Smooth muscle cell (in vitro differentiated cells): ENCODE measurements at regions not wholly inside any gene's neighbourhood (a gene's known extent, or its start where the extent isn't known, plus 50 kb on each side); places are given as distances from the start of the nearest gene placed in this dataset.

ENCODE experiments used
- DNase-seq: peaks from one replicate; lab custom pipeline; 2025; ENCODE audit not compliant: unreplicated experiment; lab: John Stamatoyannopoulos, UW
- H2AFZ ChIP-seq: fragments of 200-600 bp; sonication (generic); 2 replicates; pipeline ENCODE4 v1.6.0; 2016; ENCODE audit warnings: antibody characterized with exemption, low read depth, mild to moderate bottlenecking
- H3F3A ChIP-seq: fragments of 200-600 bp; sonication (generic); 2 replicates; pipeline ENCODE4 v1.6.0; 2017; ENCODE audit warnings: antibody characterized with exemption, low read depth
- H3K27ac ChIP-seq: fragments of 200-600 bp; sonication (generic); 2 replicates; pipeline ENCODE4 v1.5.1; 2016; ENCODE audit warnings: low read depth, mild to moderate bottlenecking
- H3K27me3 ChIP-seq: fragments of 200-600 bp; sonication (generic); 2 replicates; pipeline ENCODE4 v1.6.1; 2016; ENCODE audit warnings: low read depth, mild to moderate bottlenecking
- H3K36me3 ChIP-seq: fragments of 200-600 bp; sonication (generic); 2 replicates; pipeline ENCODE4 v1.5.1; 2016; ENCODE audit warnings: low read depth
- H3K4me1 ChIP-seq: fragments of 200-600 bp; sonication (generic); 2 replicates; pipeline ENCODE4 v1.5.1; 2016; ENCODE audit warnings: low read depth
- H3K4me2 ChIP-seq: fragments of 200-600 bp; sonication (generic); 2 replicates; pipeline ENCODE4 v1.6.0; 2016; ENCODE audit warnings: mild to moderate bottlenecking
- H3K4me3 ChIP-seq: fragments of 200-600 bp; sonication (generic); 2 replicates; pipeline ENCODE4 v1.5.1; 2016; ENCODE audit warnings: mild to moderate bottlenecking
- H3K79me2 ChIP-seq: fragments of 200-600 bp; sonication (generic); 2 replicates; pipeline ENCODE4 v1.6.0; 2016; ENCODE audit warnings: low read depth, mild to moderate bottlenecking
- H3K9ac ChIP-seq: fragments of 200-600 bp; sonication (generic); 2 replicates; pipeline ENCODE4 v1.6.0; 2016; ENCODE audit warnings: low read depth
- H3K9me3 ChIP-seq: fragments of 200-600 bp; sonication (generic); replicated peaks from 2 replicates; pipeline ENCODE4 v1.5.1; 2016; ENCODE audit warnings: low read depth
- H4K20me1 ChIP-seq: fragments of 200-600 bp; sonication (generic); 2 replicates; pipeline ENCODE4 v1.6.0; 2016; ENCODE audit warnings: low read depth
- CTCF ChIP-seq: fragments of 200-600 bp; sonication (generic); IDR thresholded peaks from 2 replicates; pipeline ENCODE4 v1.5.1; 2017; ENCODE audit warnings: borderline replicate concordance, mild to moderate bottlenecking, antibody characterized with exemption; ENCODE audit not compliant: insufficient read depth, poor library complexity, severe bottlenecking
- WGBS: methylation state at CpG from one replicate; pipeline ENCODE4 v1.1.7; 2016; ENCODE audit warnings: low lambda C conversion rate; 5-methylcytosine and 5-hydroxymethylcytosine counted together

DNA sequence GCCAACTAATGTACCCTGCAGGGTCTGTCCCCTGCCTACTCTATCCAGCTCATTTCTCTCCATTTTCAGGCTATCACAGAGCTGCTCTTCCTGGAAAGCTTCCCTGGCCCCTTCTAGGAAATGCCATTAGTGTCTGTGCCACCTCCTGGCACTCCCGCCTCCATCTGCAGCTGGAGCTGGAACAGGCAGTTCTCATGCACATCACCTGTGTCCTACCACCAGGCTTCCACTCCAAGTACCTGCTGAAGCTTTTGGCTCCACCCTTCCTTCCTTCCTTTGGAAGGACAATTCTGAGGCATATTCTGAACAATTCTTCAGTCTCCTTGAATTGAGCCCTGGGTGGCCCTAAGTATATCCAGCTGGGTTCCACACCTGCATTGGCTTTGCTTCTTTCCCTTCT lies 156.2 kb upstream of the ZNF618 start:
- no peaks in the 10 kb centered on the region for H3K9me3 ChIP-seq
- no peak overlapping the region for H3K9ac ChIP-seq
- no peaks in the 10 kb centered on the region for H3K79me2 ChIP-seq
- H2AFZ ChIP-seq: no peak overlapping the region
- no peaks in the 10 kb centered on the region for H3F3A ChIP-seq
- no peak overlapping the region for H3K4me2 ChIP-seq
- no peak for DNase-seq
- WGBS: 92% methylated on average over 1 of the region's 1 CpG
- no peak for TF ChIP-seq CTCF
- H3K4me3 ChIP-seq: no peak overlapping the region
- no peaks in the 10 kb centered on the region for H3K36me3 ChIP-seq
- H3K27ac ChIP-seq: no peak overlapping the region
- H3K27me3 ChIP-seq: peaks cover 14% of the 10 kb centered on the region
- no peaks in the 10 kb centered on the region for H3K4me1 ChIP-seq
- no peaks in the 10 kb centered on the region for H4K20me1 ChIP-seq

DNA sequence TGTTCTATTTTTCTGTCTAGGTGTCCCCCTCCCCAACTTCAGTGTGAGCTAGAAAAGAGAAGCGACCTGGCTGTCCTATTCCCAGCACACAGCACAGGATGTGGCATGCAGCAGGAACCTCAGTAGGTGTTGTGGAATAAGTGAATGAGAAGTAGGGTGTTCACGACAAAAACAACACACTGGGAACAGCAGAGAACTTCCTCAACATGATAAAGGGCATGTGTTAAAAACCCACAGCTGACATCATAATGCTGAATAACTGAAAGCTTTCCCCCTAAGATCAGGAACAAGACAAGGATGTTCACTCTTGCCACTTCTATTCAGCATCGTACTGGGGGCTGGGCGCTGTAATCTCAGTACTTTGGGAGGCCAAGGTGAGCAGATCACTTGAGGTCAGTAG lies 155.6 kb upstream of the ZNF618 start:
- H3K9me3 ChIP-seq: no peaks in the 10 kb centered on the region
- no peak overlapping the region for H3K9ac ChIP-seq
- H3K27ac ChIP-seq: no peak overlapping the region
- no peak overlapping the region for H3K4me3 ChIP-seq
- H3F3A ChIP-seq: no peaks in the 10 kb centered on the region
- no peak overlapping the region for H2AFZ ChIP-seq
- H4K20me1 ChIP-seq: no peaks in the 10 kb centered on the region
- WGBS: 49% methylated on average over 4 of the region's 4 CpGs
- no peak for TF ChIP-seq CTCF
- H3K79me2 ChIP-seq: no peaks in the 10 kb centered on the region
- no peak overlapping the region for H3K4me2 ChIP-seq
- no peaks in the 10 kb centered on the region for H3K36me3 ChIP-seq
- H3K27me3 ChIP-seq: peaks cover 14% of the 10 kb centered on the region
- DNase-seq: no peak
- no peaks in the 10 kb centered on the region for H3K4me1 ChIP-seq

DNA sequence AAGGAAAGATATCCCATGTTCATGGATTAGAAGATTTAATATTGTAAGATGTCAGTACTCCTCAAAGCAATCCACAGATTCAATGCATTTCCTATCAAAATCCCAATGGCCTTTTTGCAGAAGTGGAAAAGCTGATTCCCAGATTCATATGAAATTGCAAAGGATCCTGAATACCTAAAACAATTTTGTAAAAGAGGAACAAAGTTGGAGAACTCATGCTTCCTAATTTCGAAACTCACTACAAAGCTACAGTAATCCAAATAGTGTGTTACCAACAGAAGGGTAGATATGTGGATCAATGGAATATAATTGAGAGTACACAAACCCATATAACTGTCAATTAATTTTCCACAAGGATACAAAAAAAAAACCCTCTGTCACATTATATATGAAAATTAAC lies 154.3 kb upstream of the ZNF618 start:
- TF ChIP-seq CTCF: no peak
- H3K4me3 ChIP-seq: no peak overlapping the region
- H3K9ac ChIP-seq: no peak overlapping the region
- no peak overlapping the region for H3K27ac ChIP-seq
- peaks cover 14% of the 10 kb centered on the region for H3K27me3 ChIP-seq
- no peaks in the 10 kb centered on the region for H3K79me2 ChIP-seq
- WGBS: 91% methylated on average over 1 of the region's 1 CpG
- H3K9me3 ChIP-seq: no peaks in the 10 kb centered on the region
- DNase-seq: no peak
- no peak overlapping the region for H2AFZ ChIP-seq
- no peaks in the 10 kb centered on the region for H3F3A ChIP-seq
- H4K20me1 ChIP-seq: no peaks in the 10 kb centered on the region
- H3K36me3 ChIP-seq: no peaks in the 10 kb centered on the region
- no peaks in the 10 kb centered on the region for H3K4me1 ChIP-seq
- no peak overlapping the region for H3K4me2 ChIP-seq

DNA sequence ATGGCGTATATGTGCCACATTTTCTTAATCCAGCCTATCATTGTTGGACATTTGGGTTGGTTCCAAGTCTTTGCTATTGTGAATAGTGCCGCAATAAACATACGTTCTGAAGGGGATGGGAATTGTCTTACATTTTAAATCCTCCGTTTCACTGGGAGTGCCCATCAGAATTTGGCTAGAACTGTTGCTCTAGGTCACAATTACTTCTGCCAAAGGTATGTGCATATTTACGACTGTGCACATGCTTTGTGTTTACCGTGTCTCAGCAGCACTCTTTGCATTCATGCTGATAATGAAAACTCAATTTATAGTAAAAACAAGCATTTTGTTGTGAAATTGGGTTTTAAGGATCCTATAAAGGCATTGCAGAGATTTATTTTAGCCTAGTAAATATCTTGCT lies 151.9 kb upstream of the ZNF618 start:
- Histone ChIP-seq H3K9me3 (no peaks in the 10 kb centered on the region), H3K27me3 (peaks cover 14% of the 10 kb centered on the region), H4K20me1 (no peaks in the 10 kb centered on the region), H2AFZ (no peak overlapping the region), H3K27ac (no peak overlapping the region), H3K36me3 (no peaks in the 10 kb centered on the region), H3K4me1 (no peaks in the 10 kb centered on the region), H3K9ac (no peak overlapping the region), H3F3A (no peaks in the 10 kb centered on the region), H3K79me2 (no peaks in the 10 kb centered on the region), H3K4me3 (no peak overlapping the region), H3K4me2 (no peak overlapping the region)
- 83% methylated on average over 5 of the region's 6 CpGs for WGBS
- DNase-seq: no peak
- TF ChIP-seq CTCF: no peak
